Stimulated activated CD4-positive, alpha-beta T cell treated with anti-CD3 and anti-CD28 coated beads, Interleukin-12 subunit alpha, Interleukin-12 subunit beta, amount 100 ng/mL, for 48 hours (primary cell): ENCODE measurements at regions not wholly inside any gene's neighbourhood (a gene's known extent, or its start where the extent isn't known, plus 50 kb on each side); places are given as distances from the start of the nearest gene placed in this dataset.

Experiments
- DNase-seq, 3 donors: peaks; one replicate each; pipeline ENCODE4 v3.0.0-alpha.2; 2020; ENCODE audit warnings: low read depth in 2 of 3, low spot score in 1 of 3

GRCh38 chr16:62253966-62254365, 217.7 kb upstream of the CDH8 start:
- no peak for DNase-seq

DNA sequence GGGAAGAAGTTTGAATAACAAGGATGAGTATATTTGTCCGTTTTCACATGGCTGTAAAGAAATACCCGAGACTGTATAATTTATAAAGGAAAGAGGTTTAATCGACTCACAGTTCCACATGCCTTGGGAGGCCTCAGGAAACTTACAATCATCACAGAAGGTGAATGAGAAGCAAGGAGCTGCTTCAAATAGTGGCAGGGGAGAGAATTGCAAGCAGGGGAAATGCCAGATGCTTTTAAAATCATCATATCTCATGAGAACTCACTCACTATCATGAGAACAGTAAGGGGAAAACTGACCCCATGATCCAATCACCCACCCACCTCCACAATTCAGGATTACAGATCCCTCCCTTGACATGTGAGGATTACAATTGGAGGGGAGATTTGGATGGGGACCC, 212.8 kb upstream of the CDH8 start:
- no peak for DNase-seq

DNA sequence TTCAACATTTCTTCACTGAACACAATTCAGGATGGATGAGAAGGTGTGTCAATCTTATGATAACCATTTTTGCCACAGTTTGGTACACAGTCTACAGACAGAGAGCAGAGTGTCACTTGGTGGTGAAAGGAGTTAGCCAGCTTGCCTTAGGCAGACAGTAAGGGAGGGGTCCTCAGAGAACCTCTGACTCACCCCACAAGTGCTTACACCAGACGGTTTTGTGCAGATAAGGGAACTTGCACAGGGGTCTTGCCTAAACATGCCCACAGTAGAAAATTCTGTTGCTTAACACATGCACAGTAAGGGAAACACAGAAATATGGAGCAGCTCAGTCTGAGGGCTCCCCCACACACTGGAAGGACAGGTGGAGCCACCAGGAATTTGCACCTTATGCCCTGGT, 204.5 kb upstream of the CDH8 start:
- no peak for DNase-seq

DNA sequence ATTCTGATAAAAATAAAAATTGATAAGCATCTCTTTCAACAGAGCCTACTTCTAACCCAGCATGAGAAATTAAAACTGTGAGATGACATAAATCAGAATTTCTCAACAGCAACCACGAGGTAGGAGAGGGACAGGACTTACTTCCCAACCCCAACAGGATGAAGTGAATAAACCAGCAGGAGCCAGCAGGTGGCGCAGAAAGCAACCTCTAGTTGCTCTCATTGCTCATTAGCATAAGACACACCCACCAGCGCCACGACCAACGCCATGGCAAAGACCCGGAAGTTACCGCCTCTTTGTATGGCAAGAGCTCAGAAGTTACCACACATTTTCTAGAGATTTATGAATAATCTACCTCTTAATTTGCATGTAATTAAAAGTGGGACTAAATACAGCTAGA, 189.4 kb upstream of the CDH8 start:
- peak; percentile 1 to 25 (median 18) for DNase-seq

- DNase-seq: no peak
These were observed 188.5 kb upstream of the CDH8 start for GRCh38 chr16:62224646-62225209.

- DNase-seq: no peak
These were observed 180.6 kb upstream of the CDH8 start for GRCh38 chr16:62216837-62217236.

- no peak for DNase-seq
These were observed 177.5 kb upstream of the CDH8 start for GRCh38 chr16:62213763-62214162.

- no peak for DNase-seq
These were observed 172.7 kb upstream of the CDH8 start for GRCh38 chr16:62208934-62209333.

GRCh38 chr16:62205459-62205858, 169.2 kb upstream of the CDH8 start:
- no peak for DNase-seq

DNA sequence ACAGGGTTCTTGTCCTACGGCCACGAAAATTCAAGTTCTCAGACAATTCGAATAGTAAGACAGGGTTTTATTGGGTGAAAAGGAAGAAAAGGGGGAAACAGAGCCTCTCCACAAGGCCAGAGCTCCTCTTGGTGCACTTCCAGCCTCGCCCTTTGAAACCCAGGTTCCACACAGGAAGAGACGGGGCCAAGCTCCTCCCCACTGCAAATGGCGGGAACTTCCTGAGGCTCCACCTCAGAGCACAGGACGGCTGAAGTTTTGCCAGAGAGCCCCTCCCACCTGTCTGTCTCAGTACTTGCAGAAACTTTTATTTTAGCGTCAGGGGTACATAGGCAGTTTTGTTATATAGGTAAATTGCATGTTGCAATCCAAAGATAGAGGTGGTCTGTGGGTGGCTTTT, 165.7 kb upstream of the CDH8 start:
- no peak for DNase-seq

- no peak for DNase-seq
These were observed 158.6 kb upstream of the CDH8 start for GRCh38 chr16:62194828-62195227.

- DNase-seq: no peak
These were observed 154.2 kb upstream of the CDH8 start for GRCh38 chr16:62190426-62190825.

DNA sequence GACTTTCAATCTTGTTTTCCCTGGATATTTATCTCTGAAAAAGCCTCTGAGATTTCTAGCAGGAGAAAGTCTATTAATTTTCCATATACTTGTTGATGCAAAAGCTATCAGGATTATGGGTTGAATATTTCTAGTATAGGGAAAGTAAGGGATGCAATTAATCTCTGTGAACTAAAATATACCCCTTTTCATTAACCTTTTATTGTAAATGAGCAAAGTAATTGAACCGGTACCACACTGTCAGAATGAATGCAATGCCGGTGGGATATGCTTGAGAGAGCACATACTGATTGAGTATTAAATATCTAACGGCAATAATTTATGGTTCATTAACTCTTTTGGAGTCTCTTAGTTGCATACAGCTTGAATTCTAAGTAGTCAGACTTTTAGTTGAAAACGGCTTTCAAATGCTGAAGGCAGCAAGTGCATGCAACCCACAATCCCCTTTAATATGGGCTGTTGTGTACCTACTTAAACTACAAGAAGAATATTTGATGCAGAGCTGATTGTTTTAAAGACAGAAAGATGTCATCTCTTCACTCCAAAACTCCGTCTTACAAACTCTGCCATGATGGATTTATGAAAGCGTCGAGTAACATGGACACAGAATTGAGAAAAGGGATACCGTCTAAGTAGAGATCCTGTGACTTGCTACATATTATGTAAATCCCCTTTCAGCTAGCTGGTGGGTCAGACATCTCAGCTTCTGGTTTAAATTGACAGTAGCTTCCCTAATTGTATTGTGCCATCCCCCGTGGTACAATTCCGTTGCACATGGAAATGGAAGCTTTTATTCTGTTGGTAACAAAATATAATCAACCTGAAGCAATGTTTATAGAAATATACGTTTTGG, 141.3 kb upstream of the CDH8 start:
- DNase-seq: no peak

GRCh38 chr16:62170642-62171041, 134.4 kb upstream of the CDH8 start:
- DNase-seq: no peak

- no peak for DNase-seq
These were observed 131.3 kb upstream of the CDH8 start for GRCh38 chr16:62167551-62167950.

DNA sequence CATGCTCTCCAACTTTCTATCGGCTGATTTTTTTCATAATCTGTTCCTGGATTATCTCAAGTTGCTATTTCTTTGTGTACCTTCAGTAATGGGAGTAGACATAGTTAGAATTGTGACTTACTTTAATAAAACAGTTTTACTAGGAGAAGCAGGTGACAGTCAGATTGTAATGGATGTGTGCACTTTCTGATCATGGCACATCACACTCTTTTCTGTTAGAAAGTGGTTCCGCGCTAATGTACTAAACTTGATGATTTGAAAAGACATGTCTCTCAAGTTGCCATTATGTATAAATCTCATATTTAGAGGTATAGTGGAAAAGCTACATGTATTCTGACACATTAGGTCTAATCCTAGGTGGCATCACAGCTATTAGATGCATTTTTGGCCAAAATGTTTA, 121.3 kb upstream of the CDH8 start:
- no peak for DNase-seq

DNA sequence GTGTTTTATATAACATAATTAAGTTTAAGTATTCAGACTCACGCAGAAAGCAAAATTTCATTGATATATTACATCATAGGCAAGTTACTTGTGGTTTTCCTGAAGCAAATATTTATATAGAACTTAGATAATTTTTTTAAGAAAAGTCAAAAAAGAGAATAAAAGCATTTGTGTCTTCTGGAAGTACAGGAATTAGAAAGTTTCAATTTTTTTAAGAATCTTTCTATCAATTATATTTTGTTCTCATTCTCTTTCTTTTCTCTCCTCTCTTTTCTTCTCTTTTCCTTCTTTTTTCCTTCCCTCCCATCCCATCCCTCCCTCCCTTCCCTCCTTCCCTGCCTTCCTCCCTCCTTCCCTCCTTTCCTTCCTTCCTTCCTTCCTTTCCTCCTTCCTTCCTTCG, 120.7 kb upstream of the CDH8 start:
- DNase-seq: no peak

- DNase-seq: no peak
These were observed 113.4 kb upstream of the CDH8 start for GRCh38 chr16:62149631-62150030.

DNA sequence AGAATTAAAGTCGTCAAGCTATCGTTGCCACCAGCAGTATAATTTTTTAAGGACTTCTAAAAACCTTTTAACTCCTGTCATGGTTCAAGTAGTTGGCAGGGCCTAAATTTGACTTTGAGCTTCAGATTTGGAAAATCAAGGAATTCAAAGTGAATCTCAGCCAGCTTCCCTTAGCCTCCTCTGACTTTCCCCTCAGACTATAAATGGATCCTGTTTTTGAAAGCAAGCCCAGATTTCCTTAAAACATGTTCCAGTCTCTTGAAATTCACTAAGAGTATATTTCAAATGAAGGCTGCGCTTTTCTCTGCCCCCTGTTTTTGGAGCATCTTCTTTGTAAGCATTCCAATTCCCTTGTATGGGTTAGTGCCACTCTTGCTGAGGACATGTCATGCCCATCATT, 101.8 kb upstream of the CDH8 start:
- no peak for DNase-seq

GRCh38 chr16:62135911-62136310, 99.7 kb upstream of the CDH8 start:
- no peak for DNase-seq

- no peak for DNase-seq
These were observed 99.2 kb upstream of the CDH8 start for GRCh38 chr16:62135446-62135845.

- no peak for DNase-seq
These were observed 93.9 kb upstream of the CDH8 start for GRCh38 chr16:62130101-62130500.

- no peak for DNase-seq
These were observed 69.0 kb upstream of the CDH8 start for GRCh38 chr16:62105244-62105643.
